Nephron (organoid): ENCODE measurements at regions not wholly inside any gene's neighbourhood (a gene's known extent, or its start where the extent isn't known, plus 50 kb on each side); places are given as distances from the start of the nearest gene placed in this dataset.
"Not testable (repeated sequence)": the region's sequence is repeated elsewhere in the genome, so short reads cannot be mapped to it uniquely, and the experiment has no call there.

ENCODE experiments used
- H3K27ac Mint-ChIP-seq, 3 experiments: 2 replicates each; pipeline ENCODE4 v1.8.0; 2020; ENCODE audit warnings: mixed read lengths in 3 of 3, mild to moderate bottlenecking in 2 of 3, moderate library complexity in 1 of 3
- H3K27me3 Mint-ChIP-seq: 2 replicates; pipeline ENCODE4 v1.8.0; 2021; ENCODE audit warnings: low read depth, mild to moderate bottlenecking, moderate library complexity, mixed read lengths
- H3K36me3 Mint-ChIP-seq: 2 replicates; pipeline ENCODE4 v1.8.0; 2020; ENCODE audit warnings: low read depth, mixed read lengths
- H3K4me1 Mint-ChIP-seq: 2 replicates; pipeline ENCODE4 v1.8.0; 2020; ENCODE audit warnings: mixed read lengths
- H3K4me3 Mint-ChIP-seq, 3 experiments: 2 replicates each; pipeline ENCODE4 v1.8.0; 2020; ENCODE audit warnings: mild to moderate bottlenecking in 3 of 3, mixed read lengths in 3 of 3, moderate library complexity in 2 of 3
- H3K9me3 Mint-ChIP-seq: 2 replicates; pipeline ENCODE4 v1.8.0; 2020; ENCODE audit warnings: mixed read lengths
- CTCF ChIP-seq, 3 experiments: fragments of 200-600 bp; sonication (generic); IDR thresholded peaks; one replicate each; pipeline ENCODE4 v1.5.0; 2021; ENCODE audit warnings: antibody characterized with exemption in 3 of 3; ENCODE audit not compliant: unreplicated experiment in 3 of 3

- H3K27ac Mint-ChIP-seq: no peak overlapping the region
- no peaks in the 10 kb centered on the region for H3K27me3 Mint-ChIP-seq
- no peak for TF ChIP-seq CTCF (IDR thresholded peaks at IDR 0.05; ENCODE audit: unreplicated experiment in 3 of 3)
- H3K4me3 Mint-ChIP-seq: no peak overlapping the region
- H3K4me1 Mint-ChIP-seq: no peaks in the 10 kb centered on the region
- H3K36me3 Mint-ChIP-seq: no peaks in the 10 kb centered on the region
- no peaks in the 10 kb centered on the region for H3K9me3 Mint-ChIP-seq
Observed at GRCh38 chr3:147699175-147699838, 290.1 kb downstream of the ZIC1 start.

GRCh38 chr3:147701195-147701594 lies 292.0 kb downstream of the ZIC1 start:
- no peak for TF ChIP-seq CTCF (IDR thresholded peaks at IDR 0.05; ENCODE audit: unreplicated experiment in 3 of 3)
- no peak overlapping the region for H3K4me3 Mint-ChIP-seq
- H3K27me3 Mint-ChIP-seq: no peaks in the 10 kb centered on the region
- H3K9me3 Mint-ChIP-seq: no peaks in the 10 kb centered on the region
- H3K4me1 Mint-ChIP-seq: no peaks in the 10 kb centered on the region
- H3K27ac Mint-ChIP-seq: no peak overlapping the region
- H3K36me3 Mint-ChIP-seq: no peaks in the 10 kb centered on the region

- Mint-ChIP-seq H3K4me3 (no peak overlapping the region), H3K9me3 (no peaks in the 10 kb centered on the region), H3K36me3 (no peaks in the 10 kb centered on the region), H3K27ac (no peak overlapping the region), H3K4me1 (no peaks in the 10 kb centered on the region), H3K27me3 (no peaks in the 10 kb centered on the region)
- no peak for TF ChIP-seq CTCF (IDR thresholded peaks at IDR 0.05; ENCODE audit: unreplicated experiment in 3 of 3)
Observed at GRCh38 chr3:147702509-147702908, 293.3 kb downstream of the ZIC1 start.

GRCh38 chr3:147705651-147706051 lies 296.5 kb downstream of the ZIC1 start:
- no peaks in the 10 kb centered on the region for H3K4me1 Mint-ChIP-seq
- H3K9me3 Mint-ChIP-seq: peaks cover 15% of the 10 kb centered on the region
- H3K4me3 Mint-ChIP-seq: no peak overlapping the region
- H3K27me3 Mint-ChIP-seq: no peaks in the 10 kb centered on the region
- H3K27ac Mint-ChIP-seq: no peak overlapping the region
- TF ChIP-seq CTCF (IDR thresholded peaks at IDR 0.05; ENCODE audit: unreplicated experiment in 3 of 3): no peak
- H3K36me3 Mint-ChIP-seq: no peaks in the 10 kb centered on the region

GRCh38 chr3:147710753-147711152 lies 301.6 kb downstream of the ZIC1 start:
- not testable (repeated sequence) for H3K27ac Mint-ChIP-seq, H3K4me1 Mint-ChIP-seq, H3K4me3 Mint-ChIP-seq, H3K27me3 Mint-ChIP-seq, H3K36me3 Mint-ChIP-seq
- peaks cover 17% of the 10 kb centered on the region for H3K9me3 Mint-ChIP-seq

- peaks cover 8% of the 10 kb centered on the region for H3K4me1 Mint-ChIP-seq
- H3K27me3 Mint-ChIP-seq: no peaks in the 10 kb centered on the region
- TF ChIP-seq CTCF (IDR thresholded peaks at IDR 0.05; ENCODE audit: unreplicated experiment in 3 of 3): no peak
- H3K36me3 Mint-ChIP-seq: no peaks in the 10 kb centered on the region
- H3K27ac Mint-ChIP-seq: no peak overlapping the region
- H3K9me3 Mint-ChIP-seq: peaks cover 17% of the 10 kb centered on the region
- no peak overlapping the region for H3K4me3 Mint-ChIP-seq
Observed at GRCh38 chr3:147712357-147712756, 303.2 kb downstream of the ZIC1 start.

- not testable (repeated sequence) for H3K27me3 Mint-ChIP-seq, H3K4me3 Mint-ChIP-seq, H3K27ac Mint-ChIP-seq, H3K4me1 Mint-ChIP-seq, H3K36me3 Mint-ChIP-seq
- peaks cover 17% of the 10 kb centered on the region for H3K9me3 Mint-ChIP-seq
Observed at GRCh38 chr3:147712758-147713157, 303.6 kb downstream of the ZIC1 start.
